ENCODE measurements at regions not wholly inside any gene's neighbourhood (a gene's known extent, or its start where the extent isn't known, plus 50 kb on each side); places are given as distances from the start of the nearest gene placed in this dataset.

- ATAC-seq (ENCODE audit: low read depth in 2 of 2) (peak in 1 of 2 donors; percentile 60), DNase-seq (no peak)
- Mint-ChIP-seq H3K9me3 (peaks cover 0 to under 1% (median 0%) of the 10 kb centered on the region in 7 donors), H3K4me3 (no peak overlapping the region), H3K4me1 (peaks cover 0 to 24% (median 14%) of the 10 kb centered on the region in 4 donors), H3K27me3 (peaks cover 5% of the 10 kb centered on the region), H3K36me3 (no peaks in the 10 kb centered on the region), H3K27ac (no peak overlapping the region)
- no peaks in the 10 kb centered on the region for H3K4me1 ChIP-seq (ENCODE audit: control insufficient read depth, insufficient read depth, low read length, poor library complexity, severe bottlenecking)
- no peak overlapping the region for H3K4me3 ChIP-seq (ENCODE audit: low read depth, low read length)
- H3K9me3 ChIP-seq (ENCODE audit: control insufficient read depth in 2 of 2, low read length in 2 of 2), result no peaks in the 10 kb centered on the region
- no peaks in the 10 kb centered on the region for H3K27me3 ChIP-seq (ENCODE audit: control insufficient read depth, insufficient read depth, low read length)
- H3K36me3 ChIP-seq (ENCODE audit: control insufficient read depth, insufficient read depth, low read length), result no peaks in the 10 kb centered on the region
- H3K27ac ChIP-seq (ENCODE audit: insufficient read depth, low read length, poor library complexity, severe bottlenecking), result no peak overlapping the region
These were observed 249.7 kb upstream of the MAP3K1 start for GRCh38 chr5:56565644-56566043.

GRCh38 chr5:56565283-56565615 lies 250.1 kb upstream of the MAP3K1 start:
- Histone ChIP-seq H3K9me3 (ENCODE audit: control insufficient read depth in 2 of 2, low read length in 2 of 2) (no peaks in the 10 kb centered on the region), H3K4me3 (ENCODE audit: low read depth, low read length) (no peak overlapping the region), H3K4me1 (ENCODE audit: control insufficient read depth, insufficient read depth, low read length, poor library complexity, severe bottlenecking) (no peaks in the 10 kb centered on the region), H3K27ac (ENCODE audit: insufficient read depth, low read length, poor library complexity, severe bottlenecking) (no peak overlapping the region), H3K36me3 (ENCODE audit: control insufficient read depth, insufficient read depth, low read length) (no peaks in the 10 kb centered on the region), H3K27me3 (ENCODE audit: control insufficient read depth, insufficient read depth, low read length) (peaks cover 1% of the 10 kb centered on the region)
- H3K9me3 Mint-ChIP-seq, result peaks cover 0 to 2% (median 0%) of the 10 kb centered on the region in 7 donors
- peaks cover 0 to 24% (median 15%) of the 10 kb centered on the region in 4 donors for H3K4me1 Mint-ChIP-seq
- H3K27me3 Mint-ChIP-seq, result peaks cover 7% of the 10 kb centered on the region
- no peak overlapping the region for H3K27ac Mint-ChIP-seq
- no peak overlapping the region for H3K4me3 Mint-ChIP-seq
- H3K36me3 Mint-ChIP-seq, result peaks cover 2% of the 10 kb centered on the region
- ATAC-seq (ENCODE audit: low read depth in 2 of 2) (no peak), DNase-seq (no peak)

- Histone ChIP-seq H3K27ac (ENCODE audit: insufficient read depth, low read length, poor library complexity, severe bottlenecking) (no peak overlapping the region), H3K27me3 (ENCODE audit: control insufficient read depth, insufficient read depth, low read length) (peaks cover 1% of the 10 kb centered on the region), H3K36me3 (ENCODE audit: control insufficient read depth, insufficient read depth, low read length) (no peaks in the 10 kb centered on the region), H3K4me1 (ENCODE audit: control insufficient read depth, insufficient read depth, low read length, poor library complexity, severe bottlenecking) (no peaks in the 10 kb centered on the region), H3K9me3 (ENCODE audit: control insufficient read depth in 2 of 2, low read length in 2 of 2) (no peaks in the 10 kb centered on the region), H3K4me3 (ENCODE audit: low read depth, low read length) (no peak overlapping the region)
- Mint-ChIP-seq H3K4me3 (no peak overlapping the region), H3K9me3 (peaks cover 0 to 6% (median 0%) of the 10 kb centered on the region in 7 donors), H3K27me3 (peaks cover 10% of the 10 kb centered on the region), H3K36me3 (peaks cover 4% of the 10 kb centered on the region), H3K4me1 (peaks cover 0 to 22% (median 15%) of the 10 kb centered on the region in 4 donors), H3K27ac (no peak overlapping the region)
- DNase-seq, result no peak
- no peak for ATAC-seq (ENCODE audit: low read depth in 2 of 2)
These were observed 250.6 kb upstream of the MAP3K1 start for GRCh38 chr5:56564541-56565282.

GRCh38 chr5:56561455-56561854 lies 253.9 kb upstream of the MAP3K1 start:
- Mint-ChIP-seq H3K36me3 (peaks cover 4% of the 10 kb centered on the region), H3K4me3 (no peak overlapping the region), H3K27ac (no peak overlapping the region), H3K9me3 (peaks cover 0 to 6% (median 0%) of the 10 kb centered on the region in 7 donors), H3K4me1 (peaks cover 4 to 17% (median 14%) of the 10 kb centered on the region in 4 donors), H3K27me3 (peaks cover 14% of the 10 kb centered on the region)
- ATAC-seq (ENCODE audit: low read depth in 2 of 2) (no peak), DNase-seq (no peak)
- Histone ChIP-seq H3K36me3 (ENCODE audit: control insufficient read depth, insufficient read depth, low read length) (no peaks in the 10 kb centered on the region), H3K4me1 (ENCODE audit: control insufficient read depth, insufficient read depth, low read length, poor library complexity, severe bottlenecking) (no peaks in the 10 kb centered on the region), H3K4me3 (ENCODE audit: low read depth, low read length) (no peak overlapping the region), H3K27me3 (ENCODE audit: control insufficient read depth, insufficient read depth, low read length) (peaks cover 1% of the 10 kb centered on the region), H3K27ac (ENCODE audit: insufficient read depth, low read length, poor library complexity, severe bottlenecking) (no peak overlapping the region), H3K9me3 (ENCODE audit: control insufficient read depth in 2 of 2, low read length in 2 of 2) (no peaks in the 10 kb centered on the region)

DNA sequence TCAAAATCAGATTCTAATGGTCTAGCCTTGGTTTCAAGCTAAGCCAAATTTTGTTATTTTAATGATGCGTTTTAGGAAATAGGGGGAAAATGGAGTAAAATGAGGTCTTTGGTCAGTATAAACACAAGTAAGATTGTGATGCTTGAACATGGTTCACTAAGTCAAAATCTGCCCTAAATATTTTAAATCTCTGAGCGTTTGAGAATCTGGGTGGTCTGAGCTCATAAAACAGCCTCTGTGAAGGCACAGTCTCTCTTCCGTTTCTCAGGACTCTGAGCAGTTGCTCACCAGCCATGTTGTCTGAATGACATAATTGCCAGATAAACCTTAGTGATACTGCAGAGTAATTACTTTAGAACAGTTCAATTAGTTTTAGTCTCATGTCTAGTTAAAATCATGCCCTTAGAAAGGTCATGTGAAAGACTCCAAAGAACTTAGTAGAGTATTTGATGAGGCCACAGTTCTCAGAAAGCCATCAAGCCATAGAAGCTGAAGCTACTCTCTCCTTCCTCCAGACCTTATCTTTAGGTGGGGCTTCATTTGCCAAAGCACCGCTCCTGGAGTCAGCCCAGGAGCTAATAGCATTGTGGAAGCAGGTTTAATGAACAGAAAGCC lies 257.1 kb upstream of the MAP3K1 start:
- ATAC-seq (ENCODE audit: low read depth in 2 of 2), result no peak
- no peaks in the 10 kb centered on the region for H3K4me1 ChIP-seq (ENCODE audit: control insufficient read depth, insufficient read depth, low read length, poor library complexity, severe bottlenecking)
- H3K36me3 Mint-ChIP-seq, result peaks cover 4% of the 10 kb centered on the region
- H3K9me3 ChIP-seq (ENCODE audit: control insufficient read depth in 2 of 2, low read length in 2 of 2), result no peaks in the 10 kb centered on the region
- DNase-seq, result no peak
- H3K4me3 Mint-ChIP-seq, result no peak overlapping the region
- H3K27ac ChIP-seq (ENCODE audit: insufficient read depth, low read length, poor library complexity, severe bottlenecking), result no peak overlapping the region
- no peak overlapping the region for H3K4me3 ChIP-seq (ENCODE audit: low read depth, low read length)
- no peaks in the 10 kb centered on the region for H3K36me3 ChIP-seq (ENCODE audit: control insufficient read depth, insufficient read depth, low read length)
- H3K9me3 Mint-ChIP-seq, result peaks cover 0 to 6% (median 0%) of the 10 kb centered on the region in 7 donors
- peaks cover 3% of the 10 kb centered on the region for H3K27me3 ChIP-seq (ENCODE audit: control insufficient read depth, insufficient read depth, low read length)
- no peak overlapping the region for H3K27ac Mint-ChIP-seq
- peaks cover 15% of the 10 kb centered on the region for H3K27me3 Mint-ChIP-seq
- H3K4me1 Mint-ChIP-seq, result peaks cover under 1 to 4% (median 3%) of the 10 kb centered on the region in 4 donors

GRCh38 chr5:56557198-56557597 lies 258.2 kb upstream of the MAP3K1 start:
- Mint-ChIP-seq H3K27me3 (peaks cover 19% of the 10 kb centered on the region), H3K9me3 (peaks cover 0 to 6% (median 0%) of the 10 kb centered on the region in 7 donors), H3K4me1 (peaks cover 2 to 4% (median 4%) of the 10 kb centered on the region in 4 donors), H3K36me3 (peaks cover 4% of the 10 kb centered on the region), H3K27ac (no peak overlapping the region), H3K4me3 (no peak overlapping the region)
- Histone ChIP-seq H3K27ac (ENCODE audit: insufficient read depth, low read length, poor library complexity, severe bottlenecking) (no peak overlapping the region), H3K9me3 (ENCODE audit: control insufficient read depth in 2 of 2, low read length in 2 of 2) (no peaks in the 10 kb centered on the region), H3K4me1 (ENCODE audit: control insufficient read depth, insufficient read depth, low read length, poor library complexity, severe bottlenecking) (no peaks in the 10 kb centered on the region), H3K36me3 (ENCODE audit: control insufficient read depth, insufficient read depth, low read length) (no peaks in the 10 kb centered on the region), H3K27me3 (ENCODE audit: control insufficient read depth, insufficient read depth, low read length) (peaks cover 3% of the 10 kb centered on the region), H3K4me3 (ENCODE audit: low read depth, low read length) (no peak overlapping the region)
- ATAC-seq (ENCODE audit: low read depth in 2 of 2) (no peak), DNase-seq (no peak)

GRCh38 chr5:56552612-56553268 lies 262.6 kb upstream of the MAP3K1 start:
- DNase-seq (no peak), ATAC-seq (ENCODE audit: low read depth in 2 of 2) (no peak)
- Mint-ChIP-seq H3K4me1 (peaks cover 0 to 6% (median 2%) of the 10 kb centered on the region in 4 donors), H3K9me3 (peaks cover 0 to 2% (median 0%) of the 10 kb centered on the region in 7 donors), H3K27ac (no peak overlapping the region), H3K4me3 (no peak overlapping the region), H3K27me3 (peaks cover 9% of the 10 kb centered on the region), H3K36me3 (no peaks in the 10 kb centered on the region)
- Histone ChIP-seq H3K4me3 (ENCODE audit: low read depth, low read length) (no peak overlapping the region), H3K27me3 (ENCODE audit: control insufficient read depth, insufficient read depth, low read length) (peaks cover 2% of the 10 kb centered on the region), H3K4me1 (ENCODE audit: control insufficient read depth, insufficient read depth, low read length, poor library complexity, severe bottlenecking) (no peaks in the 10 kb centered on the region), H3K27ac (ENCODE audit: insufficient read depth, low read length, poor library complexity, severe bottlenecking) (no peak overlapping the region), H3K36me3 (ENCODE audit: control insufficient read depth, insufficient read depth, low read length) (no peaks in the 10 kb centered on the region), H3K9me3 (ENCODE audit: control insufficient read depth in 2 of 2, low read length in 2 of 2) (no peaks in the 10 kb centered on the region)

Data from CD4-positive, CD25-positive, alpha-beta regulatory T cell (primary cell).